Activated naive CD4-positive, alpha-beta T cell treated with anti-CD3 and anti-CD28 coated beads, Interleukin-2, amount 10 ng/mL, durations not matched to agents 7 days and 5 days (primary cell): ENCODE measurements at regions not wholly inside any gene's neighbourhood (a gene's known extent, or its start where the extent isn't known, plus 50 kb on each side); places are given as distances from the start of the nearest gene placed in this dataset.
"Not testable (repeated sequence)": the region's sequence is repeated elsewhere in the genome, so short reads cannot be mapped to it uniquely, and the experiment has no call there.

Experiments
- CTCF ChIA-PET: fragments of 350-600 bp; sonication (Branson Sonifier 250); formaldehyde crosslinking; loops from one replicate; lab custom pipeline; 2021; ENCODE audit warnings: antibody characterized with exemption; lab: Charles Lee
- DNase-seq: peaks from one replicate; pipeline ENCODE4 v3.0.0-alpha.2; 2020
- H3K27ac Mint-ChIP-seq: one replicate; pipeline ENCODE4 v1.8.0; 2021; ENCODE audit warnings: mild to moderate bottlenecking, moderate library complexity, mixed read lengths
- H3K27me3 Mint-ChIP-seq: one replicate; pipeline ENCODE4 v1.8.0; 2021; ENCODE audit warnings: mild to moderate bottlenecking, mixed read lengths
- H3K36me3 Mint-ChIP-seq: one replicate; pipeline ENCODE4 v1.8.0; 2021; ENCODE audit warnings: mixed read lengths
- H3K4me1 Mint-ChIP-seq: one replicate; pipeline ENCODE4 v1.8.0; 2021; ENCODE audit warnings: mixed read lengths
- H3K4me3 Mint-ChIP-seq: one replicate; pipeline ENCODE4 v1.8.0; 2021; ENCODE audit warnings: mild to moderate bottlenecking, moderate library complexity, mixed read lengths
- H3K9me3 Mint-ChIP-seq: one replicate; pipeline ENCODE4 v1.8.0; 2021; ENCODE audit warnings: mixed read lengths

DNA sequence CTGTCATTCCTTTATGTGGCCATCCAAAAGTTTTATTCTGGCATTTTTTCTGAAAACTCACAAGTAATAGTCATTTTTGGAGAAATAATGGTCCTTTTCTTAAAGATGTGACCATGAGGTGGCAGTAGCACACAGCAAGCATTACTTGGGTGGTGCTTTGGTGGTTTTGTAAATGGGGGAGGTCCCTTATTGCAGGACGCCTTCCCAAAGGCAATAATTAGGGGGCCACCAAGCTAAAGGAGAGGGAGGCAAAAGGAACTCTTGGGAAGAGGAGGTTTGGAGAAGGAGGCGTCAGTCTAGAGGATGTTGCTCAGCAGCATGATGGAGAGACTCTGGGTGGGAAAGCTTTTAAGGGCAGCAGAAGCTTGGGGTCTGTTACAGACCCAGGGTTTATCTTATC lies 422.6 kb upstream of the MMS22L start:
- Mint-ChIP-seq H3K4me1 (no peaks in the 10 kb centered on the region), H3K27ac (no peak overlapping the region), H3K27me3 (no peaks in the 10 kb centered on the region), H3K9me3 (no peaks in the 10 kb centered on the region), H3K36me3 (no peaks in the 10 kb centered on the region), H3K4me3 (no peak overlapping the region)
- DNase-seq, result no peak
- CTCF ChIA-PET, result no interaction called here

DNA sequence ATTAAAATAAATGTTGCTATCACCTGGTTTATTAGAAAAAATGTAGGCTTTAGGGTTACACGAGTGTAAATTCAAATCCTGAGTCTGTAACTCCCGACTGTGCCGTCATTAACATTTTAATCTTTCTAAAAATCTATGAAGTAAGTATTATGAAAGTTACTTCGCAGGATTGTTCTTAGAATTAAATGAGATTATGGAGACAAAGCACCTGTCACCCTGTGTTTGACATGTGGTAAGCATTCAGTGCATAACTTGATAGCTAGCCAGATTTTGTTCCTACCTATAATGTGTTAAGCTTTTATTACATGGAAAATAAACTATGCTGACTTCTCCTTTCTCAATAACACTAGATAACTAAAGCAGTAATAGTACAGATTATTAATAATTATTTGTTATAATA lies 429.7 kb upstream of the MMS22L start:
- H3K36me3 Mint-ChIP-seq, result no peaks in the 10 kb centered on the region
- CTCF ChIA-PET, result no interaction called here
- no peaks in the 10 kb centered on the region for H3K9me3 Mint-ChIP-seq
- DNase-seq, result no peak
- H3K27me3 Mint-ChIP-seq, result no peaks in the 10 kb centered on the region
- H3K27ac Mint-ChIP-seq, result no peak overlapping the region
- H3K4me3 Mint-ChIP-seq, result no peak overlapping the region
- H3K4me1 Mint-ChIP-seq, result no peaks in the 10 kb centered on the region

DNA sequence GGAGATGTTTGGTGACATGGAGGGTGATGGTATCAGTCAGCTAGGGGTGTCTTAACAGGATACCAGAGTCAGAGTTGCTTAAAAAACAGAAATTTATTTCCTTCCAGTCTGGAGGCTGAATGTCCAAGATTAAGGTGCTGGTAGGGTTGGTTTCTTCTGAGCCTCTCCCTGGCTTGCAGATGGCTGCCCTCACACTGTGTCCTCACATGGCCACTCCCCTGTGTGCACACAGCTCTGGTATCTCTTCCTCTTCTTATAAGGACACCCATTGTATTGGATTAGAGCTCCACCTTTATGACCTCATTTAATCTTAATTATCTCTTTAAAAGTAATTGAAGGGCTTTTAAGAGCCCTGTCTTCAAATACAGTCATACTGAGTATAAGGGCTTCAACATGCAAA lies 431.8 kb upstream of the MMS22L start:
- no peak for DNase-seq
- CTCF ChIA-PET, result no interaction called here
- H3K4me1 Mint-ChIP-seq, result no peaks in the 10 kb centered on the region
- H3K4me3 Mint-ChIP-seq, result no peak overlapping the region
- no peak overlapping the region for H3K27ac Mint-ChIP-seq
- no peaks in the 10 kb centered on the region for H3K9me3 Mint-ChIP-seq
- no peaks in the 10 kb centered on the region for H3K27me3 Mint-ChIP-seq
- H3K36me3 Mint-ChIP-seq, result no peaks in the 10 kb centered on the region

DNA sequence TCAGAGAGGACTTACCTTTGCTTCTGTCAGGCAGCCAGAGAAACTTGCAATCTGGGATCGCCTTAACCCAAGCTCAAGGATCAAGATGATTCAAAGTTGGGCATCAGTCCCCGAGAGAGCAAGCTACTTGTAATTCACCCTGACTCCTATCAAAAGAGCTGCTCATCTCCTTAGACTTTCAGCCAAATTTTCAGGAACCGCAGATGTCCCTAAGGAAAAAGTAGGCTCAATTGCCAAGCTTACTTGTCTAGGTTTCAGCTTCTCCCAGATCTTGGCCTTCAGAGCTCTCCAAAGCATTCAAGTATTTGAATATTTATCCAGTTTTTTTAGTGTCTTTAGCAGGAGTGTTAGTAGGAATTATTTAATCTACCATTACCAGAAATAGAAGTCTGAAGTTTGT lies 434.1 kb upstream of the MMS22L start:
- CTCF ChIA-PET, result no interaction called here
- no peak overlapping the region for H3K4me3 Mint-ChIP-seq
- H3K27me3 Mint-ChIP-seq, result no peaks in the 10 kb centered on the region
- no peak overlapping the region for H3K27ac Mint-ChIP-seq
- no peaks in the 10 kb centered on the region for H3K4me1 Mint-ChIP-seq
- no peak for DNase-seq
- H3K9me3 Mint-ChIP-seq, result no peaks in the 10 kb centered on the region
- no peaks in the 10 kb centered on the region for H3K36me3 Mint-ChIP-seq

DNA sequence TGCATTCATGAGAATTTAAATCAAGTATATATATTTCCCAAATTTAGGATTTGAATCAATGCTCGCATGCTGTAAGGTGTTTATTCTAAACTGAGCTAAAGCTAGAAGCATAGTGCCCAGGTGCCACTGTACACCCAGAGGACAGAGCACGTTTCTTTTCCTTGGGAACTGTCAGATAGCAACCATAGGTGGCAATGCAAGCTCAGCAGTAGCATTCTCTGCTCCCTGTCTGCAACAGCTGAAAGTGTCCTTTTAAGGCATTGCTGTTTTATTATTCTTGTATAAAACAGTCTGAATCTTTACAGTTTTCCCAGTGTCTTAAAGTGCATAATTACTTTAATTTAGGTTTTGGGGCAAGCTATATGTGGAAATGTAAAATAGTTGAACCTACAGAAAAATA lies 443.4 kb upstream of the MMS22L start:
- no peak overlapping the region for H3K27ac Mint-ChIP-seq
- CTCF ChIA-PET, result no interaction called here
- DNase-seq, result no peak
- no peaks in the 10 kb centered on the region for H3K36me3 Mint-ChIP-seq
- H3K4me3 Mint-ChIP-seq, result no peak overlapping the region
- no peaks in the 10 kb centered on the region for H3K27me3 Mint-ChIP-seq
- no peaks in the 10 kb centered on the region for H3K4me1 Mint-ChIP-seq
- H3K9me3 Mint-ChIP-seq, result no peaks in the 10 kb centered on the region

DNA sequence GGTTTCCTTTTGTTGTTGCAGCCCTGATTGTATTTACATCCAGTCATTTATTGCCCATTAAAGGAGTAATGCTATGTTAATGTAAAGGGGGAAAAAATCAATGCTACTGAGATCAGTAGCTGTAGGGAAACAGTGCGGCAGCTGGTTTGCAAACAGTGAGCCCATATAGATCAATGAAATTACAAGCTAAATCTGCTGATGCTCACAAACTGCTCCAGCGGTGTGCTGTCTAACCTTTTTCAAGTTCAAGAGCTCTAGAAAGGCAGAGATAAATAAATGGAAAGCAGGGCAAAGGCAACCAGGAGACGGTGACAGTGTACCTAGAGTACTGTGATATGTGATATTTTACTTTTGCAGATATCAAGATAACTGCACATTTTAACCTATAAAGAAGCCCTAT lies 449.0 kb upstream of the MMS22L start:
- no peak for DNase-seq
- no peaks in the 10 kb centered on the region for H3K36me3 Mint-ChIP-seq
- CTCF ChIA-PET, result no interaction called here
- H3K4me1 Mint-ChIP-seq, result no peaks in the 10 kb centered on the region
- H3K4me3 Mint-ChIP-seq, result no peak overlapping the region
- H3K27me3 Mint-ChIP-seq, result no peaks in the 10 kb centered on the region
- H3K27ac Mint-ChIP-seq, result no peak overlapping the region
- H3K9me3 Mint-ChIP-seq, result peaks cover 8% of the 10 kb centered on the region

DNA sequence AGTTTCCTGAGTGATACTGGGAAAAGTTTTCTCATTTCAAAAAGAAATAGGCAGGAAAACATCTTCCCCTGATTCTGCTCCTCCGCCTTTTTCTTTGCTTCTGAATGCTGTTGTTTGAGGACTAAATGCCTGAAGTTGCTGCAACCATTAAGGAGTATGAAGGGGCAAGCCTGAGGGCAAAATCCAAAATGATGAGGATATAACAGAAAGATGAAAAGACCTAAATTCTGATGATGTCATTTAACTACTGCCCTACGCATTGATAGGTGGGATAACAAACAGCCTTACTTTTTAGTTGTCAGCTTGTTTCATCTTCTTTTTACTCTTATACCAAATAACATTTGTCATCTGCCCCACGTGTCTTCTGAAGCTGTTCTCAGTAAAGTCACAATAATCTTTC lies 474.6 kb upstream of the MMS22L start:
- H3K36me3 Mint-ChIP-seq, result no peaks in the 10 kb centered on the region
- no peaks in the 10 kb centered on the region for H3K9me3 Mint-ChIP-seq
- no peak for DNase-seq
- CTCF ChIA-PET, result no interaction called here
- no peak overlapping the region for H3K27ac Mint-ChIP-seq
- no peaks in the 10 kb centered on the region for H3K4me1 Mint-ChIP-seq
- H3K4me3 Mint-ChIP-seq, result no peak overlapping the region
- no peaks in the 10 kb centered on the region for H3K27me3 Mint-ChIP-seq

DNA sequence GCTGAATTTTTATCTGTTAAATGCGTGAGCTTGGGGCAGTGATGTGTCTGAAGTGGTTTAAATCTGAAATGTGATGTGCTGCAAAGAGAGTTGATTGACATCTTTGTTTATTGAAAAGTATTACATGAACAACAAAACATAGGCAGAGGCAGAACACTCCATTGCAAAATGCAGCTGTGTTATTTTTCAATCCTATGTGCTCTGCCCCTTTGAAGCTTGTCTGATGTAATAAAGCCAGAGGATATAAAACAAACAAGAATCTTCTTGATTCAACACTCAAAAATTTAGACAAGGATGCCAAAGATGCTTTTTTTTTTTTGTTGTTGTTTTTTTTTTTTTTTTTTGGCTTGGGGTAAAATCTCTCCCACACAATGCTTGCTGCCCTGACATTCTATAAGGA lies 482.4 kb upstream of the MMS22L start:
- H3K36me3 Mint-ChIP-seq, result no peaks in the 10 kb centered on the region
- no peak overlapping the region for H3K4me3 Mint-ChIP-seq
- H3K27ac Mint-ChIP-seq, result no peak overlapping the region
- DNase-seq, result no peak
- no peaks in the 10 kb centered on the region for H3K27me3 Mint-ChIP-seq
- no peaks in the 10 kb centered on the region for H3K4me1 Mint-ChIP-seq
- CTCF ChIA-PET, result no interaction called here
- no peaks in the 10 kb centered on the region for H3K9me3 Mint-ChIP-seq

DNA sequence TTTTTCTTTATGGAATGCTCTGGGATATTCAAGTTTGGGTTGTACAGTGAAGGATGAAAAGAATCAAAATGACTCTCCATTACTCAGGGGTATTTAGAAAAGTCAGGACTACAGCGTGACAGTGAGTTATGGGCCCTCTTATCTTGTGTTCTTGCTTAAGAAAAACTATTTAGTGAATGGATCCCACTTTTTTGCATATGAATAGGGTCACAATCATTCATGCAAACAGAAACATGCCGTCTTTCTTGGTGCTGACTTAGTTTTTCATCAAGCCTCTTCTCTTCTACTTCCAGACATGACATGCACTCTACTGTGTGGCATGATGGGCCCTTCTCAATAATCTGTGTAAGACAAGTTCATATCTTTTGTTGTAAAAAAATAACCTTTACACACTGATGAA lies 488.4 kb upstream of the MMS22L start:
- H3K27me3 Mint-ChIP-seq, result no peaks in the 10 kb centered on the region
- CTCF ChIA-PET, result no interaction called here
- H3K4me1 Mint-ChIP-seq, result no peaks in the 10 kb centered on the region
- no peak overlapping the region for H3K27ac Mint-ChIP-seq
- no peaks in the 10 kb centered on the region for H3K9me3 Mint-ChIP-seq
- H3K4me3 Mint-ChIP-seq, result no peak overlapping the region
- H3K36me3 Mint-ChIP-seq, result no peaks in the 10 kb centered on the region
- DNase-seq, result no peak

DNA sequence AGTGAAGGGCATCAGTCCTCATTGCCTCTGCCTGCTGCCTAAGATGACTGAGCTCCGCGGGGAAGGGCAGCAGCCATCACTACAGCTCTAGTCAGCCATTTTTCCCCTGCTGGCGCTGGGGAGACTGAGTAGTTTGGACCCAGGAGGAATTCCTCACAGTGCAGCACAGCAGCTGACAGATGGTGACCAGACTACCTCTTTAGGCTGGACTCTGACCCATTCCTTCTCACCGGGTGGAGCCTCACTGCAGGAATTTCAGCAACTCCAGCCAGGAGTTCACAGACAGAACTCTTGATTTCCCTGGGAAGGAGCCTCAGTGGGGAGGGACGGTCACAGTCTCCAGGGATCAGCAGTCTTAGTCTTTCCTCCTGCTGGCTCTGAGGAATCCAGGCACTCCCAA lies 492.0 kb upstream of the MMS22L start:
- no peaks in the 10 kb centered on the region for H3K9me3 Mint-ChIP-seq

DNA sequence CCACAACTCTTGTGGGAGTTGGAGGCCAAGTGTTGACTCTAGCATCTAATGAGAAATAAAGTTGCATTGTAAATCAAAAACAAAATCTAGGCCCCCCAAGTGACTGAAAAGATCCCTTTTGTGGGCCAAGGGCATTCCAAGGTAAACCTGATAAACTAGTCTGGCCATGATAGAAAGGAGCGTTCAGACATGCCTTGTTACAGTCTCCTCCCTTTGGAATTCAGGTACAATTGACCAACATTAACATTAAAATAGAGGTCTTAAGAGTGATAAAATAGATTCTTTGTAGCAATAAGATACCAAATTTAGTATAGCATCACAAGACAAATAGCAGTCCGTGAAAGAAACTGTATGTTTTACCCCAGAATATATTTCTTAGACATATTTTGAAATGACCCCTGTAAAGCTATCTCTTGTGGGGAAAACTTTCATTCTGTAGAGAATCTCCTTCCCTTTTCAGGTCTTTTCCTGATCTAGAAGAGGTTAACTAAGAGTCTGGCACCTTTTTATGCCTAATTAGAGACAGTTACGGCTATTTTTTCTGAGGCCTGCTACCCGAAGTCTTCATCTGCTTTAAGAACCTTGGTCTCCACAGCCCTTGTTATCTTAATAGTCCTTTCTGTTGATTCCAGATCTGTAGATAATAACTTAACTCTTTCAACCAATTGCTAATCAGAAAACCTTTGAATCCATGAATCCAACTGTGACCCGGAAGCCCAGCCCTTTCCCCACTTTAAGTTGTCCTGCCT lies 495.4 kb upstream of the MMS22L start:
- Mint-ChIP-seq H3K27me3 (no peaks in the 10 kb centered on the region), H3K36me3 (no peaks in the 10 kb centered on the region), H3K4me3 (no peak overlapping the region), H3K9me3 (peaks cover 10% of the 10 kb centered on the region), H3K27ac (no peak overlapping the region), H3K4me1 (no peaks in the 10 kb centered on the region)
- CTCF ChIA-PET, result no interaction called here
- DNase-seq, result no peak

More for the DNA sequence above, 492.0 kb upstream of the MMS22L start:
- no peaks in the 10 kb centered on the region for H3K4me1 Mint-ChIP-seq
- no peak overlapping the region for H3K27ac Mint-ChIP-seq
- H3K4me3 Mint-ChIP-seq, result no peak overlapping the region
- no peaks in the 10 kb centered on the region for H3K27me3 Mint-ChIP-seq
- CTCF ChIA-PET, result no interaction called here
- no peak for DNase-seq
- no peaks in the 10 kb centered on the region for H3K36me3 Mint-ChIP-seq

DNA sequence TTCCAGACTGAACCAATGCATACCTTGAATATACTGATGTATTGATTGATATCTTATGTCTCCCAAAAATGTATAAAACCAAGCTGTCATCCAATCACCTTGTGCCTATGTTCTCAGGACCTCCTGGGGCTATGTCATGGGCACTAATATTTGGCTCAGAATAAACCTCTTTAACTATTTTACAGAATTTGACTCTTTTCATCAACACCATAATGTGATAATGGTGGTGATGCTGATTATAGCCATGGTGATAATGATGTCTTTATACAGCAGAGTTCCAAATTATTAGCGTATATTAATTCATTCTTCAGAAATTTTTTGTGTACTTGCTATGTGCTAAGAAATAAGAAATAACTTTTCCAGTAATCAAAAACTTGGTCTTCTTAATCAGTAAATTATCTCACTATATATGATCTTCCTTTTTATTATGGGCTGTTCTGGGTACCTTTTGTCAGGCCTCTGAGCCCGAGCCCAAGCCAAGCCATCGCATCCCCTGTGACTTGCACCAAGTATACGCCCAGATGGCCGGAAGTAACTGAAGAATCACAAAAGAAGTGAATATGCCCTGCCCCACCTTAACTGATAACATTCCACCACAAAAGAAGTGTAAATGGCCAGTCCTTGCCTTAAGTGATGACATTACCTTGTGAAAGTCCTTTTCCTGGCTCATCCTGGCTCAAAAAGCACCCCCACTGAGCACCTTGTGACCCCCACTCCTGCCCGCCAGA lies 496.2 kb upstream of the MMS22L start:
- H3K9me3 Mint-ChIP-seq, result peaks cover 10% of the 10 kb centered on the region
- H3K36me3 Mint-ChIP-seq, H3K27me3 Mint-ChIP-seq, CTCF ChIA-PET, DNase-seq, H3K27ac Mint-ChIP-seq, H3K4me1 Mint-ChIP-seq, H3K4me3 Mint-ChIP-seq: not testable (repeated sequence)

DNA sequence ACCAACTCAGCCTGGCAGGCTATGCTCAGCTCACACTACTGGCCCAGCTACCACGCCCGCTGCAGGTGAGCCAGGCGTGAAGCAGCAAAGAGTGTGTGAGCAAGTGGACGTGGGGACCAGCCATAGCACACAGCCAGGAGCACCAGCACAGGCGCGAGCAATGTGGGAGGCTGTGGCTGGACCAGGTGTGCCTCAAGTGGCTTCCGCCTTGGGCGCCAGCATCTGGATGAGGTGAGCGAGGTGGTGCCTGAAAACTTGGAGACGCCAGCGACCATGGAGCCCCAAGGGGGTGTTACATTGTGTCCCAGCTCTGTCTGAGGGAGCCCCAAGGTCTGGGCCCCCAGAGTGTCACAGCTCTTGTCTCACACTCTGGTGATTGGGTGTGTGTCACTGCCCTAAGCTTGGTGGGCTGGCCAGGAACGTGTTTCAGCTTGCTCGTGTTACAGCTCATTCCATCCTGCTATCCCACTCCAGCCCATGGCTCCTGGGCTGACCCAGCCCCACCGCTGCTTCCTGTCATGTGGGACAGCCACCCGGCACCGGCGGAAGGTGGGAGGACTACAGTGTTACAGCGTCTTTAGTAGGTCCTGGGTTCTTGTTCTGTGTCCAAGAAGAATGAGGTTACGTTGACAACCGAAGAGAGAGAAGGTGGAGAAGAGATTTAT lies 508.0 kb upstream of the MMS22L start:
- Mint-ChIP-seq H3K4me3 (no peak overlapping the region), H3K9me3 (peaks cover 3% of the 10 kb centered on the region)

DNA sequence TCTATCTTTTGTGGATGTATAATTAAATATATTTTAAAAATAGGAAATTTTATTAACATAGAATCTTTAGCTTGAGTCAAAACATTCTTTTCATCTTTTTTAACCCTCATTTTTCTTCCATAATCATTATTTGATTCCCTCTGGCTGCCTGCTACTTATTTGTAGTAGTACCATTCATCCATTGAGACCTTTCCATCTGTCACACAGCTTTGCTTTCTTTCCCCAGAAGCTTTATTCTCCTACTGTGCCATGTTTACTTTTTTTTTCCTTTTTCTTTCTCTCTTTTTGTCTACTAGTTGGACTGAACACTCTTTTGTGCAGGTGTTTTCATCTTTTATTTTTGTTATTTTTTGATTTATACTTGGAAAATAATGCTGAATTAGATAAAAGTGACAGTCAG lies 522.6 kb upstream of the MMS22L start:
- Mint-ChIP-seq H3K4me1 (no peaks in the 10 kb centered on the region), H3K36me3 (no peaks in the 10 kb centered on the region), H3K27me3 (no peaks in the 10 kb centered on the region), H3K9me3 (no peaks in the 10 kb centered on the region), H3K27ac (no peak overlapping the region), H3K4me3 (no peak overlapping the region)
- CTCF ChIA-PET, result no interaction called here
- no peak for DNase-seq

More for the DNA sequence above, 508.0 kb upstream of the MMS22L start:
- no peaks in the 10 kb centered on the region for H3K36me3 Mint-ChIP-seq
- CTCF ChIA-PET, result no interaction called here
- no peak for DNase-seq
- no peaks in the 10 kb centered on the region for H3K27me3 Mint-ChIP-seq
- no peak overlapping the region for H3K27ac Mint-ChIP-seq
- H3K4me1 Mint-ChIP-seq, result no peaks in the 10 kb centered on the region

DNA sequence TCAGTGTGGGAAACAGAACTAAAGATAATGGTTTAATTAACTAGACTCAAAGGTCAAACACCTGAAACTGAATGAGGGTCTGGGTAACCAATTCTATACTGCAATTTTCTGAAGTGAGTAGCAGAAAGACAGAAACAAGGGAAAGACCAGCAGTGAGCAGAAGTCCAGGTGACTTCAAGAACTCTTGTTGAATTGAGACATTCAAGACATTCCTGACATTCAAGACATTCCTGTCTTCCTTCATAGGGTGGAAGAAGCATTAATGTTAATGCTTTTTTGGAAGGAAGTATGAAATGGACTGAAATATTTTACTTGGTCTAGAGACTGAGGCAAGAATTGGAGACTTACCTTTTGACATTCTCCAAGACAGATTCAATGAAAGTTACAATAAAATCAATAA lies 529.9 kb upstream of the MMS22L start:
- CTCF ChIA-PET, result no interaction called here
- H3K4me3 Mint-ChIP-seq, result no peak overlapping the region
- no peak overlapping the region for H3K27ac Mint-ChIP-seq
- no peaks in the 10 kb centered on the region for H3K9me3 Mint-ChIP-seq
- no peaks in the 10 kb centered on the region for H3K4me1 Mint-ChIP-seq
- DNase-seq, result no peak
- no peaks in the 10 kb centered on the region for H3K36me3 Mint-ChIP-seq
- no peaks in the 10 kb centered on the region for H3K27me3 Mint-ChIP-seq
